HepG2 (cell line): ENCODE measurements at regions not wholly inside any gene's neighbourhood (a gene's known extent, or its start where the extent isn't known, plus 50 kb on each side); places are given as distances from the start of the nearest gene placed in this dataset.

ENCODE experiments used
- ATAC-seq: fragments of 200-7000 bp; cut with Tn5 transposase; 3 replicates; pipeline ENCODE4 v1.9.1; 2020; ENCODE audit warnings: mild to moderate bottlenecking, moderate library complexity
- BruUV-seq: library from RNA; stranded (reverse); fragments of 400-500 nt; replicated peaks from 2 replicates; lab custom pipeline; 2021; lab: Mats Ljungman, UMichigan
- CTCF ChIA-PET: fragments of 300-600 bp; formaldehyde crosslinking; extraction: SDS; loops from one replicate; lab custom pipeline; 2021; ENCODE audit warnings: low total read pairs, inconsistent platforms, low intra/inter-chr PET ratio; lab: Yijun Ruan, JAX
- POLR2A ChIA-PET: fragments of 350-600 bp; sonication (Branson Sonifier 250); formaldehyde crosslinking; loops from one replicate; lab custom pipeline; 2020; ENCODE audit warnings: antibody characterized with exemption, inconsistent platforms; lab: Yijun Ruan, JAX
- DNase-seq: peaks from one replicate; pipeline ENCODE4 v3.0.0-alpha.2; 2015; ENCODE audit warnings: low spot score
- FAIRE-seq: peaks from 3 replicates; lab custom pipeline; 2011; peaks lifted over from hg19 to GRCh38; lab: Jason Lieb, UNC
- H2AFZ ChIP-seq: one replicate; pipeline ENCODE4 v1.6.1; 2011; ENCODE audit warnings: low read length, inconsistent platforms
- H3K27ac ChIP-seq: fragments of 300-600 bp; 3 replicates; pipeline ENCODE4 v1.8.0; 2011; ENCODE audit warnings: mixed run types, mild to moderate bottlenecking, mixed read lengths, low read length, inconsistent platforms; ENCODE audit not compliant: insufficient read depth; ENCODE audit errors: extremely low read length
- H3K27me3 ChIP-seq, 2 experiments: fragments of 200-600 bp in 1 of 2; 2 replicates in 1 of 2; 3 replicates in 1 of 2; pipeline versions ENCODE4 v1.6.0 to v1.8.0; 2011; ENCODE audit warnings: low read length in 2 of 2, mild to moderate bottlenecking in 2 of 2, moderate library complexity in 2 of 2, inconsistent platforms in 1 of 2; ENCODE audit not compliant: insufficient read depth in 2 of 2, control insufficient read depth in 1 of 2
- H3K36me3 ChIP-seq, 2 experiments: fragments of 200-600 bp in 1 of 2; replicated peaks in 1 of 2; 2 replicates in 1 of 2; 3 replicates in 1 of 2; pipeline versions ENCODE4 v1.5.1 to v1.8.0; 2011; ENCODE audit warnings: low read length in 2 of 2, inconsistent platforms in 1 of 2; ENCODE audit not compliant: insufficient read depth in 2 of 2, control insufficient read depth in 1 of 2
- H3K4me1 ChIP-seq: 2 replicates; pipeline ENCODE4 v1.5.1; 2012; ENCODE audit warnings: low read length, inconsistent platforms; ENCODE audit not compliant: insufficient read depth
- H3K4me2 ChIP-seq: 2 replicates; pipeline ENCODE4 v1.6.0; 2011; ENCODE audit warnings: low read depth, low read length, inconsistent platforms
- H3K4me3 ChIP-seq, 3 experiments: fragments of 200-600 bp in 1 of 3; sonication (generic), shearing (Covaris generic) in 1 of 3; replicated peaks in 1 of 3; 2 replicates each; pipeline ENCODE4 v1.5.1; 2011 to 2016; ENCODE audit warnings: low read length in 3 of 3, inconsistent platforms in 2 of 3, low read depth in 2 of 3, mild to moderate bottlenecking in 2 of 3, control low read depth in 1 of 3, mixed read lengths in 1 of 3; ENCODE audit not compliant: insufficient read depth in 1 of 3
- H3K79me2 ChIP-seq: one replicate; pipeline ENCODE4 v1.6.1; 2011; ENCODE audit warnings: low read length, inconsistent platforms; ENCODE audit not compliant: insufficient read depth
- H3K9ac ChIP-seq: 2 replicates; pipeline ENCODE4 v1.6.0; 2011; ENCODE audit warnings: mild to moderate bottlenecking, low read depth, low read length, inconsistent platforms; ENCODE audit not compliant: insufficient read depth
- H3K9me3 ChIP-seq: 2 replicates; pipeline ENCODE4 v1.5.1; 2012; ENCODE audit warnings: mild to moderate bottlenecking, low read length
- H4K20me1 ChIP-seq: 2 replicates; pipeline ENCODE4 v1.6.0; 2011; ENCODE audit warnings: inconsistent platforms, mild to moderate bottlenecking, low read length, moderate library complexity; ENCODE audit not compliant: insufficient read depth
- FLYWCH1 ChIP-seq: sonication (generic); formaldehyde crosslinking; IDR thresholded peaks from 2 replicates; pipeline ENCODE4 v1.8.1; 2023; ENCODE audit warnings: mild to moderate bottlenecking, missing genetic modification reagents
- GABPA ChIP-seq, 2 experiments: IDR thresholded peaks; 2 replicates each; pipeline ENCODE4 v1.6.1; 2011 to 2016; ENCODE audit warnings: low read depth in 2 of 2, low read length in 1 of 2, missing biosample characterization in 1 of 2, missing genetic modification characterization in 1 of 2
- HNF4G ChIP-seq, 2 experiments: sonication (generic) in 1 of 2; formaldehyde crosslinking in 1 of 2; IDR thresholded peaks; 2 replicates each; pipeline versions ENCODE4 v1.4.0 to v1.6.1; 2011 to 2020; ENCODE audit warnings: borderline replicate concordance in 2 of 2, low read depth in 2 of 2, mild to moderate bottlenecking in 2 of 2, low read length in 1 of 2, missing genetic modification reagents in 1 of 2, moderate library complexity in 1 of 2
- MTA1 ChIP-seq: sonication (generic); formaldehyde crosslinking; IDR thresholded peaks from 2 replicates; pipeline ENCODE4 v1.4.0; 2020; ENCODE audit warnings: missing genetic modification reagents, mild to moderate bottlenecking, borderline replicate concordance
- SIN3B ChIP-seq: fragments of 150-350 bp; IDR thresholded peaks from 2 replicates; pipeline ENCODE4 v1.6.1; 2014; ENCODE audit warnings: low read length
- TCF7 ChIP-seq: sonication (generic); IDR thresholded peaks from 2 replicates; pipeline ENCODE4 v1.6.1; 2016; ENCODE audit warnings: antibody characterized with exemption, low read depth
- WGBS: methylation state at CpG from one replicate; pipeline ENCODE4 v1.1.6; 2017; ENCODE audit warnings: low lambda C conversion rate; 5-methylcytosine and 5-hydroxymethylcytosine counted together
- in situ Hi-C: cut with HindIII; loops from 2 replicates; pipeline ENCODE4 v1.10.0; 2017; ENCODE audit warnings: low pct_unique_long_range_greater_than_20kb; ENCODE audit not compliant: extremely low pct_ligation_motif_present
- intact Hi-C: fragments of 100-400 bp; cut with micrococcal nuclease; formaldehyde crosslinking; loops from one replicate; pipeline ENCODE4 v1.10.0; 2022; ENCODE audit not compliant: unreplicated experiment
- TF ChIP-seq, protein P1 (sequence below), 2 experiments: sonication (generic) in 1 of 2; formaldehyde crosslinking in 1 of 2; IDR thresholded peaks; 2 replicates each; pipeline versions ENCODE4 v1.4.0 to v1.6.1; 2018 to 2020; ENCODE audit warnings: missing genetic modification reagents in 2 of 2, borderline replicate concordance in 1 of 2, low read depth in 1 of 2, mild to moderate bottlenecking in 1 of 2, missing biosample characterization in 1 of 2
- TF ChIP-seq, protein P2 (sequence below): sonication (generic); formaldehyde crosslinking; IDR thresholded peaks from 2 replicates; pipeline ENCODE4 v1.8.0; 2022; ENCODE audit warnings: missing genetic modification reagents, mild to moderate bottlenecking, borderline replicate concordance
- TF ChIP-seq, protein P3 (sequence below): sonication (generic); formaldehyde crosslinking; IDR thresholded peaks from 2 replicates; pipeline ENCODE4 v1.8.1; 2023; ENCODE audit warnings: mild to moderate bottlenecking, missing genetic modification reagents
- TF ChIP-seq, protein P4 (sequence below): sonication (generic); formaldehyde crosslinking; IDR thresholded peaks from 2 replicates; pipeline ENCODE4 v1.4.0; 2020; ENCODE audit warnings: mild to moderate bottlenecking, missing genetic modification reagents

DNA sequence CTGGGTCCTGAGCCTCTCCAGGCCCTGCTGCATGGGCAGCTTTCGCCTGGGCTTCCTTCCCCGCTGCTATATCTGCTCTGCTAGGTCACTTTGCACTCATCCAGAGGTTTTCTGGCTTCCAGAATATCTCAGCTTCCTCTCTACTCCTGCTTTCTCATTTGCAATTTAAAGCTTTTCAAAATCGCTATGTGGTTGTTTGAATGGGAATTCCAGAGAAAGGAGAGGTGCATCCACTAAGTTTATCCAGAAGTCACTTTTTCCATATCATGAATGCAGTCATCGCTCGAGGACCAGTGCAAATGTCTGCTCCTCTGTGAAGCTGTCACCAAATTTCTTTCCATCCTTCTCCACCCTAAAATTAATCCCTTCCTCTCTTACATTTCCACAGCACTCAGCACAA is 61.2 kb downstream of the SOD2 start:
- H3K4me3 ChIP-seq, result no peak overlapping the region
- POLR2A ChIA-PET, result no interaction called here
- no peaks in the 10 kb centered on the region for H3K36me3 ChIP-seq
- FAIRE-seq (no peak), DNase-seq (no peak), ATAC-seq (no peak)
- H3K27ac ChIP-seq, result no peak overlapping the region
- H2AFZ ChIP-seq, result no peak overlapping the region
- no peak overlapping the region for H3K4me2 ChIP-seq
- H3K9ac ChIP-seq, result no peak overlapping the region
- no peaks in the 10 kb centered on the region for H3K9me3 ChIP-seq
- CTCF ChIA-PET, result no interaction called here
- in situ Hi-C loops (no loop called here), intact Hi-C loops (no loop called here)
- H4K20me1 ChIP-seq, result no peaks in the 10 kb centered on the region
- H3K79me2 ChIP-seq, result no peaks in the 10 kb centered on the region
- no peaks in the 10 kb centered on the region for H3K4me1 ChIP-seq
- TF ChIP-seq HNF4G (IDR thresholded peaks at IDR 0.05; ENCODE audit: borderline replicate concordance, low read depth, low read length), result no peak
- no peak for TF ChIP-seq HNF4G (CRISPR knock-in tag; IDR thresholded peaks at IDR 0.05; ENCODE audit: borderline replicate concordance, low read depth)
- TF ChIP-seq SIN3B, result no peak
- TF ChIP-seq, protein P1, sequence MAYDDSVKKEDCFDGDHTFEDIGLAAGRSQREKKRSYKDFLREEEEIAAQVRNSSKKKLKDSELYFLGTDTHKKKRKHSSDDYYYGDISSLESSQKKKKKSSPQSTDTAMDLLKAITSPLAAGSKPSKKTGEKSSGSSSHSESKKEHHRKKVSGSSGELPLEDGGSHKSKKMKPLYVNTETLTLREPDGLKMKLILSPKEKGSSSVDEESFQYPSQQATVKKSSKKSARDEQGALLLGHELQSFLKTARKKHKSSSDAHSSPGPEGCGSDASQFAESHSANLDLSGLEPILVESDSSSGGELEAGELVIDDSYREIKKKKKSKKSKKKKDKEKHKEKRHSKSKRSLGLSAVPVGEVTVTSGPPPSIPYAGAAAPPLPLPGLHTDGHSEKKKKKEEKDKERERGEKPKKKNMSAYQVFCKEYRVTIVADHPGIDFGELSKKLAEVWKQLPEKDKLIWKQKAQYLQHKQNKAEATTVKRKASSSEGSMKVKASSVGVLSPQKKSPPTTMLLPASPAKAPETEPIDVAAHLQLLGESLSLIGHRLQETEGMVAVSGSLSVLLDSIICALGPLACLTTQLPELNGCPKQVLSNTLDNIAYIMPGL (CRISPR knock-in tag; IDR thresholded peaks at IDR 0.05; ENCODE audit: borderline replicate concordance in 1 of 2, low read depth in 1 of 2), result no peak
- WGBS, result 63% methylated on average over 5 of the region's 5 CpGs
- no TSS peak for BruUV-seq
- no peaks in the 10 kb centered on the region; a peak in 1 of 5 replicates for H3K27me3 ChIP-seq

DNA sequence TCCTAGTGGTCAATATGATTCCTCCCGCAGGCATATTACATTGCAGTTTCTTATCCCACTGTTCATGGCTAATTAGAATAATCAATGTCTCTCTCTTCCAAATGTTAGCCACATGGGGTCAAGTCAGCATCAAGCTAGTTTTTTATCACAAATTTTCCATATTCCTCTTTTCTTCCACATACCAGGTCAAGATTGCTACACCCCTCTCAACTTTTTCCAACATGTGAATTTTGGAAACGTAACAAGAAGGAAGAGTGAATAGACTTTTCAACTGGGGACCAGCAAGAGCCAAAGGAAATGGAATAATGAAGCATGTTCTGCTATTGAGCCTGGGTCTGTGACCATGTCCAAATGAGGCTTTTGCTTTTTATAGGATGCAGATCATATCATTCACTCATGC is 65.1 kb downstream of the SOD2 start:
- Histone ChIP-seq H3K27ac (no peak overlapping the region), H3K79me2 (no peaks in the 10 kb centered on the region), H4K20me1 (no peaks in the 10 kb centered on the region), H3K27me3 (no peaks in the 10 kb centered on the region; a peak in 1 of 5 replicates), H3K4me2 (no peak overlapping the region), H2AFZ (no peak overlapping the region), H3K4me1 (no peaks in the 10 kb centered on the region), H3K9ac (no peak overlapping the region), H3K4me3 (no peak overlapping the region), H3K9me3 (no peaks in the 10 kb centered on the region), H3K36me3 (no peaks in the 10 kb centered on the region)
- intact Hi-C loops (no loop called here), in situ Hi-C loops (no loop called here)
- ChIA-PET POLR2A (no interaction called here), CTCF (no interaction called here)
- 53% methylated on average over 2 of the region's 2 CpGs for WGBS
- no peak for ATAC-seq
- DNase-seq, result no peak
- BruUV-seq, result no TSS peak
- FAIRE-seq, result no peak
- TF ChIP-seq, protein P2, sequence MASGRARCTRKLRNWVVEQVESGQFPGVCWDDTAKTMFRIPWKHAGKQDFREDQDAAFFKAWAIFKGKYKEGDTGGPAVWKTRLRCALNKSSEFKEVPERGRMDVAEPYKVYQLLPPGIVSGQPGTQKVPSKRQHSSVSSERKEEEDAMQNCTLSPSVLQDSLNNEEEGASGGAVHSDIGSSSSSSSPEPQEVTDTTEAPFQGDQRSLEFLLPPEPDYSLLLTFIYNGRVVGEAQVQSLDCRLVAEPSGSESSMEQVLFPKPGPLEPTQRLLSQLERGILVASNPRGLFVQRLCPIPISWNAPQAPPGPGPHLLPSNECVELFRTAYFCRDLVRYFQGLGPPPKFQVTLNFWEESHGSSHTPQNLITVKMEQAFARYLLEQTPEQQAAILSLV, result no peak
- TF ChIP-seq TCF7 (no peak), GABPA (IDR thresholded peaks at IDR 0.05; ENCODE audit: low read depth, low read length) (no peak), GABPA (CRISPR knock-in tag; IDR thresholded peaks at IDR 0.05; ENCODE audit: low read depth) (no peak), FLYWCH1 (CRISPR knock-in tag) (no peak), MTA1 (CRISPR knock-in tag) (no peak)
- TF ChIP-seq, protein P3, sequence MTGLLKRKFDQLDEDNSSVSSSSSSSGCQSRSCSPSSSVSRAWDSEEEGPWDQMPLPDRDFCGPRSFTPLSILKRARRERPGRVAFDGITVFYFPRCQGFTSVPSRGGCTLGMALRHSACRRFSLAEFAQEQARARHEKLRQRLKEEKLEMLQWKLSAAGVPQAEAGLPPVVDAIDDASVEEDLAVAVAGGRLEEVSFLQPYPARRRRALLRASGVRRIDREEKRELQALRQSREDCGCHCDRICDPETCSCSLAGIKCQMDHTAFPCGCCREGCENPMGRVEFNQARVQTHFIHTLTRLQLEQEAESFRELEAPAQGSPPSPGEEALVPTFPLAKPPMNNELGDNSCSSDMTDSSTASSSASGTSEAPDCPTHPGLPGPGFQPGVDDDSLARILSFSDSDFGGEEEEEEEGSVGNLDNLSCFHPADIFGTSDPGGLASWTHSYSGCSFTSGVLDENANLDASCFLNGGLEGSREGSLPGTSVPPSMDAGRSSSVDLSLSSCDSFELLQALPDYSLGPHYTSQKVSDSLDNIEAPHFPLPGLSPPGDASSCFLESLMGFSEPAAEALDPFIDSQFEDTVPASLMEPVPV (CRISPR knock-in tag), result no peak
- TF ChIP-seq, protein P4, sequence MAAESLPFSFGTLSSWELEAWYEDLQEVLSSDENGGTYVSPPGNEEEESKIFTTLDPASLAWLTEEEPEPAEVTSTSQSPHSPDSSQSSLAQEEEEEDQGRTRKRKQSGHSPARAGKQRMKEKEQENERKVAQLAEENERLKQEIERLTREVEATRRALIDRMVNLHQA (CRISPR knock-in tag), result no peak
